ENCODE measurements at regions not wholly inside any gene's neighbourhood (a gene's known extent, or its start where the extent isn't known, plus 50 kb on each side); places are given as distances from the start of the nearest gene placed in this dataset.

DNA sequence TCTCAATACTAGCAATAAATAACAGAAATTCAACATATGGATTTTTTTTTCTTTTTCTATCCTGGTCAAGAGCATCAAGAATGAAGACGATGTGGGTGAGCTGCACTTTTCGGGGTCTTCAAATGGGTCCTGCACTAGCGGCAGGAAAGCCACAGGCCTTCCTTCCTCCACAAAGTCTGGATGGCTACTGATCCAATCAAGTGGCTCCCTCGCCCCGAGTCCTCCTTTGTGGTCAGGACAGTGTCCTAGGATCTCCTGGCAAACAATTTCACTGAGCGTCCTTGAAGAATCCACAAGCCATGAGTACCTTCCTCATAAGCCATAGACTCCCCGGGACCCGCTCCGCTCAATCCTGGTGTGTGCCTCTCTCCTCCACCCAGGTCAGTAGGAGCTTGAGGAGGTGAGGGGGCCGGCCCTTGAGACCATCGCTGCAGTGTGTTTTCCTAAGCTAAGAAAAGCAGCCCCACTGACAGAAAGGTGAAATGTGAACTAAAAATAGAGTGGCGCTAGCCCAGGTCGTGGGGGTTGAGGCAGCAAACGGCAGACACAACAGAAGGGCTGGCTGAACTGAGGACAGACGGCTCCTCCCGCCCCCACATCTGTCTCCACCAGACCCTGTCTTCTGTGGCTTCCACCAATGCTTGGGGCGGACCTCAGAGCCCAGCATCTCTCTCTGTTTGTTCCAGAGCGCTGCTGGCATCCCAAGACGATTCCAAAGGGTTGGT is 202.3 kb downstream of the HERPUD2 start:
- H3K27ac ChIP-seq, result no peak overlapping the region
- no peaks in the 10 kb centered on the region for H3K27me3 ChIP-seq
- H3K36me3 ChIP-seq, result no peaks in the 10 kb centered on the region
- 84% methylated on average over 19 of the region's 19 CpGs for WGBS, 2 donors
- no peaks in the 10 kb centered on the region for H3K9me3 ChIP-seq
- DNase-seq, result no peak
- TF ChIP-seq POLR2AphosphoS5 (IDR thresholded peaks at IDR 0.05) (no peak), EP300 (IDR thresholded peaks at IDR 0.05) (no peak), POLR2A (IDR thresholded peaks at IDR 0.05) (no peak)
- TF ChIP-seq, protein P1, sequence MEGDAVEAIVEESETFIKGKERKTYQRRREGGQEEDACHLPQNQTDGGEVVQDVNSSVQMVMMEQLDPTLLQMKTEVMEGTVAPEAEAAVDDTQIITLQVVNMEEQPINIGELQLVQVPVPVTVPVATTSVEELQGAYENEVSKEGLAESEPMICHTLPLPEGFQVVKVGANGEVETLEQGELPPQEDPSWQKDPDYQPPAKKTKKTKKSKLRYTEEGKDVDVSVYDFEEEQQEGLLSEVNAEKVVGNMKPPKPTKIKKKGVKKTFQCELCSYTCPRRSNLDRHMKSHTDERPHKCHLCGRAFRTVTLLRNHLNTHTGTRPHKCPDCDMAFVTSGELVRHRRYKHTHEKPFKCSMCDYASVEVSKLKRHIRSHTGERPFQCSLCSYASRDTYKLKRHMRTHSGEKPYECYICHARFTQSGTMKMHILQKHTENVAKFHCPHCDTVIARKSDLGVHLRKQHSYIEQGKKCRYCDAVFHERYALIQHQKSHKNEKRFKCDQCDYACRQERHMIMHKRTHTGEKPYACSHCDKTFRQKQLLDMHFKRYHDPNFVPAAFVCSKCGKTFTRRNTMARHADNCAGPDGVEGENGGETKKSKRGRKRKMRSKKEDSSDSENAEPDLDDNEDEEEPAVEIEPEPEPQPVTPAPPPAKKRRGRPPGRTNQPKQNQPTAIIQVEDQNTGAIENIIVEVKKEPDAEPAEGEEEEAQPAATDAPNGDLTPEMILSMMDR (IDR thresholded peaks at IDR 0.05), result no peak
- H3K4me3 ChIP-seq, result no peak overlapping the region
- intact Hi-C loops (cut with DNase I), result no loop called here
- H3K4me1 ChIP-seq, result no peaks in the 10 kb centered on the region

DNA sequence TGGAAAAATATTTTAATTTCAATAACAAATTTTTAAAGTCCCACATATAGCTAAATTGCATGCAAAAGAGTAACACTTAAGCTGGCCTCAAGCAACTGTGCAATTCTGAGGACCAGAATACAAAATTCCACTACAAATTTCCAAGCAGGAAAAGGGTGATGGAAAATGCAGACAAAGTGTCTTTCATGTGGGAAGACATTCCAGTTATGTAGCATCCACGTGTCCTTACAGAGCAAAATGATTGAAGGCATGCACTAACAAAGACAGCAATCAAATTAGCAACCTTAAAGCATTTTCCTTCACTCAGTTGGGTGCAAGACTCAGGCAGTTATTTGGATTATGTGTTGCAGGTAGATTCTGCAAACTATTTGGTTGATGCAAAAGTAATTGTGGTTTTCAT is 203.7 kb downstream of the HERPUD2 start:
- TF ChIP-seq POLR2A (IDR thresholded peaks at IDR 0.05) (no peak), EP300 (IDR thresholded peaks at IDR 0.05) (no peak), POLR2AphosphoS5 (IDR thresholded peaks at IDR 0.05) (no peak)
- TF ChIP-seq, protein P1 (IDR thresholded peaks at IDR 0.05), result no peak
- no peaks in the 10 kb centered on the region for H3K4me1 ChIP-seq
- WGBS, 2 donors, result 38 to 56% methylated on average over 1 of the region's 1 CpG
- intact Hi-C loops (cut with DNase I), result no loop called here
- no peaks in the 10 kb centered on the region for H3K36me3 ChIP-seq
- H3K27ac ChIP-seq, result no peak overlapping the region
- no peaks in the 10 kb centered on the region for H3K27me3 ChIP-seq
- no peak overlapping the region for H3K4me3 ChIP-seq
- DNase-seq, result no peak
- H3K9me3 ChIP-seq, result no peaks in the 10 kb centered on the region

DNA sequence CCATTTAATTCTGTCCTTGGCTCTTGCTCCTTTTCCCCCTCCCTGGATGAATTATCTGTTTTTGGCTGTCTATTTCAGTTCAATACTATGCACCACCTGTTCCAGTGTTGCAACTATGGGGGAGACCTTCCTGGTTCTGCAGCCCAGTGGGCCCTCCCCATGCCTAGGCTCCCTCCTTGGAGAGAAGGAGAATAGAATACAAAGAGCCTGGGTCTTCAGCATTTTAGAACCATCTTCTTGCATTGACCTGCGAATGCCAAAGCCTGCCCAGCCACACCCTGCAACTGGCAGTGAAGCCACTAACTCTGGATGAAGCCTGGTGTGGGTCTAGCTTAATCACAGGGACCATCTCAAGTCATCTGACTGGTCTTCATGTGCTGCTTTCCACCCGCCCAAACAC is 207.1 kb downstream of the HERPUD2 start:
- 58 to 77% methylated on average over 2 of the region's 2 CpGs for WGBS, 2 donors
- Histone ChIP-seq H3K36me3 (no peaks in the 10 kb centered on the region), H3K27ac (no peak overlapping the region), H3K9me3 (no peaks in the 10 kb centered on the region), H3K27me3 (no peaks in the 10 kb centered on the region), H3K4me3 (no peak overlapping the region), H3K4me1 (no peaks in the 10 kb centered on the region)
- DNase-seq, result no peak
- intact Hi-C loops (cut with DNase I), result no loop called here
- no peak for TF ChIP-seq EP300 (IDR thresholded peaks at IDR 0.05)
- TF ChIP-seq POLR2A (IDR thresholded peaks at IDR 0.05), result no peak
- no peak for TF ChIP-seq POLR2AphosphoS5 (IDR thresholded peaks at IDR 0.05)
- TF ChIP-seq, protein P1 (IDR thresholded peaks at IDR 0.05), result no peak

DNA sequence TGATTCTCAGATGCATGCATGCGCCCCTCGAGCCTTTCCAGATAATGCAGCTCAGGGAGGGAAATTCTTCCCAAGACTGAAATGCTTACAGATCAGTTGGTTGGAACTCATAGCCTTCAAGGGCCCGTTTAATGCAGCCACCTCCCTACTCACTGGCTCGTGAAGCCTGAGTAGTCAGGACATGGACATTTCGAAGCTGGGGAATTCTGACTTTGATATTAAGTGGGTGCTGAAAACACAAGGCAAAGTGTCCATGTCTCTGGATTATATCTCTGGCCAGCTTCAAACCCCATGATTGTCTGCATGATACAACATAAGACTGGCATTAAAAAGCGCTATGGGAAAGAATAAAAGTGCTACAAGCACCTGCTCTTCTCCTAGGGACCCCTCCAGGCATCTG is 207.5 kb downstream of the HERPUD2 start:
- no peak overlapping the region for H3K27ac ChIP-seq
- no peaks in the 10 kb centered on the region for H3K36me3 ChIP-seq
- intact Hi-C loops (cut with DNase I), result no loop called here
- DNase-seq, result no peak
- no peaks in the 10 kb centered on the region for H3K9me3 ChIP-seq
- H3K27me3 ChIP-seq, result no peaks in the 10 kb centered on the region
- WGBS, 2 donors, result 85 to 89% methylated on average over 6 of the region's 6 CpGs
- TF ChIP-seq, protein P1 (IDR thresholded peaks at IDR 0.05), result no peak
- no peak for TF ChIP-seq POLR2AphosphoS5 (IDR thresholded peaks at IDR 0.05)
- no peak for TF ChIP-seq EP300 (IDR thresholded peaks at IDR 0.05)
- no peak for TF ChIP-seq POLR2A (IDR thresholded peaks at IDR 0.05)
- no peaks in the 10 kb centered on the region for H3K4me1 ChIP-seq
- H3K4me3 ChIP-seq, result no peak overlapping the region

DNA sequence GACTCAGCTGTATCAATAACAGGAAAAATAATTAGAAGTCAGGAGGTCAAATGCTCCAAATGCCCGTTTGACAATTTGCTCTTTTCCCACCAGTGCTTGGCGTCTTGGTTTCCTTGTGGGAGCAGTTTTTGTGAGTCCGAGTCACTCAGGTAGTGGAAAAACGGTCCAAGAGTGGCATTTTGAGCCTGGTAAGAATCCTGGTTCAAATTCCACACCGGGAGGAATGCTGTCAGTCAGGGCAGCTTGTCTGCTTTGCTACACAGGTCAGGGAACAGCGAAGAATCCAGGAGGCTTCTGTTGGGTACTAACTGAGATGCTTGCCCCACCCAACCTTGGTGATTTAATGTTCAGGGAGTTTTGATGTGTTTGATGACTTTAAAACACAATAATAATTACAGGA is 209.5 kb downstream of the HERPUD2 start:
- no peaks in the 10 kb centered on the region for H3K4me1 ChIP-seq
- H3K36me3 ChIP-seq, result no peaks in the 10 kb centered on the region
- no peak for TF ChIP-seq POLR2A (IDR thresholded peaks at IDR 0.05)
- no peak for TF ChIP-seq EP300 (IDR thresholded peaks at IDR 0.05)
- TF ChIP-seq POLR2AphosphoS5 (IDR thresholded peaks at IDR 0.05), result no peak
- intact Hi-C loops (cut with DNase I), result no loop called here
- no peaks in the 10 kb centered on the region for H3K9me3 ChIP-seq
- no peak overlapping the region for H3K4me3 ChIP-seq
- H3K27ac ChIP-seq, result no peak overlapping the region
- no peaks in the 10 kb centered on the region for H3K27me3 ChIP-seq
- DNase-seq, result no peak
- WGBS, 2 donors, result 38 to 53% methylated on average over 6 of the region's 6 CpGs

All from sigmoid colon (tissue), 6 donors.